Brain microvascular endothelial cell (primary cell): ENCODE measurements at regions not wholly inside any gene's neighbourhood (a gene's known extent, or its start where the extent isn't known, plus 50 kb on each side); places are given as distances from the start of the nearest gene placed in this dataset.

ENCODE experiments used
- DNase-seq: peaks from one replicate; pipeline ENCODE4 v3.0.0-alpha.2; 2020
- H3K27ac ChIP-seq: fragments of 250-450 bp; sonication (Bioruptor Pico); 2 replicates; pipeline ENCODE4 v1.5.1; 2020; ENCODE audit warnings: mild to moderate bottlenecking, moderate library complexity
- H3K27me3 ChIP-seq: fragments of 250-450 bp; sonication (Bioruptor Pico); replicated peaks from 2 replicates; pipeline ENCODE4 v1.5.1; 2020; ENCODE audit warnings: mild to moderate bottlenecking
- H3K36me3 ChIP-seq: fragments of 250-450 bp; sonication (Bioruptor Pico); replicated peaks from 2 replicates; pipeline ENCODE4 v1.5.1; 2020; ENCODE audit warnings: mild to moderate bottlenecking
- H3K4me3 ChIP-seq: 2 replicates; pipeline ENCODE4 v1.5.1; 2011; ENCODE audit warnings: low read depth, mild to moderate bottlenecking, control low read depth, low read length, moderate library complexity
- in situ Hi-C: cut with HindIII; loops from 2 replicates; pipeline ENCODE4 v1.10.0; 2017; ENCODE audit warnings: low sequenced_read_pairs, low pct_ligation_motif_present
- TF ChIP-seq, protein P1 (sequence below): IDR thresholded peaks from 2 replicates; pipeline ENCODE4 v1.5.1; 2011; ENCODE audit warnings: low read depth, mild to moderate bottlenecking, moderate library complexity, low read length, control low read depth, inconsistent platforms; ENCODE audit errors: missing control alignments

DNA sequence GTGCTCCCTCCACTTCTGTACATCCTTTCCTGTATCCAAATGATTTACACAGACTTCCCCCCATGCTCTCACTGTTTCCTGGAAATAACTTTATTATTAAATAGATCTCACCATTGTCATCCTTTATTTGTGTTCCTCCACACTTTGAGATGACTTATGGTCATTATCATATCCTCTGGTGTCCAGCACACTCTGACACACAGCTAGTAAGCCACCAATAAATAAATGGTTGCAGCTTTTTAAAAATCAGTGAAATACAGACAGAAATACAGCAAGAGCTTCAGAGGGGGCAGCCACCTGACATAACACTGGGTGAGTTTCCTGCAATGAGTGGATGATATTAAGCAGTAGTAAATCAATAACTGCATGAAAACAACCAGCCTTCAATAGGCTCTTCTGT, 2036.4 kb upstream of the AGA start:
- DNase-seq = no peak
- Histone ChIP-seq H3K27me3 (no peaks in the 10 kb centered on the region), H3K4me3 (no peak overlapping the region), H3K36me3 (no peaks in the 10 kb centered on the region), H3K27ac (no peak overlapping the region)
- TF ChIP-seq, protein P1, sequence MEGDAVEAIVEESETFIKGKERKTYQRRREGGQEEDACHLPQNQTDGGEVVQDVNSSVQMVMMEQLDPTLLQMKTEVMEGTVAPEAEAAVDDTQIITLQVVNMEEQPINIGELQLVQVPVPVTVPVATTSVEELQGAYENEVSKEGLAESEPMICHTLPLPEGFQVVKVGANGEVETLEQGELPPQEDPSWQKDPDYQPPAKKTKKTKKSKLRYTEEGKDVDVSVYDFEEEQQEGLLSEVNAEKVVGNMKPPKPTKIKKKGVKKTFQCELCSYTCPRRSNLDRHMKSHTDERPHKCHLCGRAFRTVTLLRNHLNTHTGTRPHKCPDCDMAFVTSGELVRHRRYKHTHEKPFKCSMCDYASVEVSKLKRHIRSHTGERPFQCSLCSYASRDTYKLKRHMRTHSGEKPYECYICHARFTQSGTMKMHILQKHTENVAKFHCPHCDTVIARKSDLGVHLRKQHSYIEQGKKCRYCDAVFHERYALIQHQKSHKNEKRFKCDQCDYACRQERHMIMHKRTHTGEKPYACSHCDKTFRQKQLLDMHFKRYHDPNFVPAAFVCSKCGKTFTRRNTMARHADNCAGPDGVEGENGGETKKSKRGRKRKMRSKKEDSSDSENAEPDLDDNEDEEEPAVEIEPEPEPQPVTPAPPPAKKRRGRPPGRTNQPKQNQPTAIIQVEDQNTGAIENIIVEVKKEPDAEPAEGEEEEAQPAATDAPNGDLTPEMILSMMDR = no peak
- in situ Hi-C loops = no loop called here

DNA sequence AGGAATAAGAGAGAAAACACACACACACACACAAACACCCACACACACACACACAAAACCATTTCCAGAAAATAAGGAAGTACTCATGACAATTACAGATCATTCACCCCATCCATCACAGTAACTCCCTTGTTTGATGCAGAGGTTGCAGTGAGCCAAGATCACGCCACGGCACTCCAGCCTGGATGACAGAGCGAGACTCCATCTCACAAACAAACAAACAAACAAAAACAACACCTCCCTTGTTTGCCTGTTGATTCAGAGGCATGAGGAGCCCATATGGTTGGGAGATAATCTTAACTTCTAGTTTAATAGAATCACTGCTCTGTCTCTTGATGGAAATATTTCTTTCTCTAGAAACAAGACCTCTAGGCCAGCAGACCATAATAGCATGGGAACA, 2043.5 kb upstream of the AGA start:
- Histone ChIP-seq H3K36me3 (no peaks in the 10 kb centered on the region), H3K27me3 (no peaks in the 10 kb centered on the region), H3K4me3 (no peak overlapping the region), H3K27ac (no peak overlapping the region)
- TF ChIP-seq, protein P1 = no peak
- DNase-seq = no peak
- in situ Hi-C loops = no loop called here

DNA sequence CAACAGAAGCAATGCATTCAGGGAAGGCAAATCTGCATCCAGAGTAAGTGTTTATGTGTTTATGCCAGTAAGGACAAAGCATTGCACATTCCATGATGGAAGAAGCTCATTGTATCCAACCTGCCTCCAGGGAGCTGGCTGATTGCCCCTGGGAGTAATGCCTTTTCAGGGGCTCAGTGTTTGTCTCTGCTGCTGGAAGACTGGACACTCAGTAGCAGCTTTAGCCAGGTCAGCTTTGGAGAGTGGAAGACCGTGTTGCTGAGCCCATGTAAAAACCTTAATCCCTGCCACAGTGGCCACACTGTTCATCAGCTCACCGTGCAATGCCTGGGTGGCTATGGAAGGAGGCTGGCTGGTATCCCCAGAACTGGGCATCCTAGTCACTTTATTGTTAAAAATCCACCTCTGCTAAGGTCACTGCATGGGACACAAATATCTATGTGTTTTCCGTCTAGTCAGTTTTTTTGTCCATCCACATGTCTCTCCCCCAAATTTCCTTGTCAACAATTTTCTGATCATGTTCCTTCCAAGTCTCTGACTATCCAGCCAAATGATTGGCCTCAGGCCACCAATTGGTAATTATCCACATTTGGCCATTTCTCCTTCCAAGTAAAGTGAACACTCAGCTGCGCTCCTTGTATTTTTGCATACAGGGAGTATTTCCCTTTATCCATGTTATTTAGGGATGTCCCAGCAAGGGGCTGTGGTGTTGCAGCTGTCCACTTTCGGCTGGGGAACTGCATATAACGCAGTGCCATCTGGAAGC, 2044.5 kb upstream of the AGA start:
- no peak for DNase-seq
- in situ Hi-C loops = no loop called here
- Histone ChIP-seq H3K4me3 (no peak overlapping the region), H3K27ac (no peak overlapping the region), H3K36me3 (no peaks in the 10 kb centered on the region), H3K27me3 (no peaks in the 10 kb centered on the region)
- TF ChIP-seq, protein P1 = no peak

DNA sequence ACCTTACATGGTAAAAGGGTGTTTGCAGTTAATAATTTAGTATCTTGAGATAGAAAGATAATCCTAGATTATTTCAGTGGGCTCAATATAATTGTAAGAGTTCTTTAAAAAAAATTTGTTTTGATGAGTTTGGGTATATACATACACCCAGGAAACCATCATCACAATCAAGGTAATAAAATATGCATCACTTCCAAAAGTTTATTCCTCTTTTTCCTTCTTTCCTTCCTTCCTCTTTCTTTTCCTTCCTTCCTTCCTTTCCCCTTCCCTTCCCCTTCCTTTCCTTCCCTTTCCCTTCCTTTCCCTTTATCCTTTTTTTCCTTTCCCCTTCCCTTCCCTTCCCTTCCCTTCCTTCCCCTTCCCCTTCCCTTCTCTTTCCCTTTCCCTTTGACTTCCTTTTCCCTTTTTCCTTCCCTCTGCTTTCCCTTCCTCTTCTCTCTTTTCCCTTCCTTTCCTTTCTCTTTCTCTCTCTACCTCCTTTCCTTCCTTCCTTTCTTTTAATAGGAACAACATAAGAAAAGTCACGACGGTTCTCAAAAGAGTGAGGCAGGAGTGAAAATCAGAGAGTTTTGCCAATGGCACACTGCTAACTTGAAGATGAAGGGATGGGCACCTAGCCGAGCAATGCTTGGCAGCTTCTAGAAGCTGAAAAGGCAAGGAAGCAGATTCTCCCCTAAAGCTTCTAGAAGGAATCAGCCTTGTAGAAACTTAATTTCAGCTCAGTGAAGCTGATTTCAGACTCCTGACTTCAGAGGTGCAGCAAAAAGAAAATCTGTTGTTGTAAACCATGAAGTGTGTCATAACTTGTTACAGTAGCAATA, 2050.2 kb upstream of the AGA start:
- no peak overlapping the region for H3K4me3 ChIP-seq
- in situ Hi-C loops = no loop called here
- no peaks in the 10 kb centered on the region for H3K27me3 ChIP-seq
- H3K27ac ChIP-seq = no peak overlapping the region
- no peak for DNase-seq
- H3K36me3 ChIP-seq = no peaks in the 10 kb centered on the region
- TF ChIP-seq, protein P1 = no peak

DNA sequence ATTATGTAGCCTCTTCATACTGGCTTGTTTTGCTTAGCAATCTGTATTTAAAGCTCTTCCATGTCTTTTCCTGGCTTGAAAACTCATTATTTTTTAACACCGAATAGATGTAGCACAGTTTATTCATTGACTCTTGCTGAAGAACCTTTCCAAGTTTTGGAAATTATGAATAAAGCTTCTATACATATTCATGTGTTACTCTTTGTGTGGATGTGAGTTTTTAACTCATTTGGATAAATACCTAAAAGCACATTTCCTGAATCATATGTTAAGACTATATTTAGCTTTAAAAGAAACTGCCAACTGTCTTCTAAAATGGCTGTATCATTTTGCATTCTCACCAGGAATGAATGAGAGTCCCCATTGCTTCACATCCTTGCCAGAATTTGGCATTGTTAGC, 2061.7 kb upstream of the AGA start:
- no peak overlapping the region for H3K27ac ChIP-seq
- TF ChIP-seq, protein P1 = no peak
- H3K27me3 ChIP-seq = no peaks in the 10 kb centered on the region
- H3K36me3 ChIP-seq = no peaks in the 10 kb centered on the region
- no peak for DNase-seq
- H3K4me3 ChIP-seq = no peak overlapping the region
- in situ Hi-C loops = no loop called here
